ENCODE measurements at regions not wholly inside any gene's neighbourhood (a gene's known extent, or its start where the extent isn't known, plus 50 kb on each side); places are given as distances from the start of the nearest gene placed in this dataset.

GRCh38 chr21:41622831-41623548 is 115.0 kb upstream of the TMPRSS2 start:
- no peak overlapping the region for H3K4me3 ChIP-seq (replicated peaks; ENCODE audit: low read depth, low read length)
- no peaks in the 10 kb centered on the region; the same call in 1 of the 2 replicates for H3K27me3 ChIP-seq (replicated peaks; ENCODE audit: control insufficient read depth, insufficient read depth, low read length)
- DNase-seq (ENCODE audit: extremely low read depth, insufficient read length) = no peak
- no peaks in the 10 kb centered on the region for H3K36me3 ChIP-seq (ENCODE audit: control insufficient read depth, insufficient read depth, low read length)
- TF ChIP-seq, protein P1, sequence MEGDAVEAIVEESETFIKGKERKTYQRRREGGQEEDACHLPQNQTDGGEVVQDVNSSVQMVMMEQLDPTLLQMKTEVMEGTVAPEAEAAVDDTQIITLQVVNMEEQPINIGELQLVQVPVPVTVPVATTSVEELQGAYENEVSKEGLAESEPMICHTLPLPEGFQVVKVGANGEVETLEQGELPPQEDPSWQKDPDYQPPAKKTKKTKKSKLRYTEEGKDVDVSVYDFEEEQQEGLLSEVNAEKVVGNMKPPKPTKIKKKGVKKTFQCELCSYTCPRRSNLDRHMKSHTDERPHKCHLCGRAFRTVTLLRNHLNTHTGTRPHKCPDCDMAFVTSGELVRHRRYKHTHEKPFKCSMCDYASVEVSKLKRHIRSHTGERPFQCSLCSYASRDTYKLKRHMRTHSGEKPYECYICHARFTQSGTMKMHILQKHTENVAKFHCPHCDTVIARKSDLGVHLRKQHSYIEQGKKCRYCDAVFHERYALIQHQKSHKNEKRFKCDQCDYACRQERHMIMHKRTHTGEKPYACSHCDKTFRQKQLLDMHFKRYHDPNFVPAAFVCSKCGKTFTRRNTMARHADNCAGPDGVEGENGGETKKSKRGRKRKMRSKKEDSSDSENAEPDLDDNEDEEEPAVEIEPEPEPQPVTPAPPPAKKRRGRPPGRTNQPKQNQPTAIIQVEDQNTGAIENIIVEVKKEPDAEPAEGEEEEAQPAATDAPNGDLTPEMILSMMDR (IDR thresholded peaks at IDR 0.05; ENCODE audit: insufficient read depth, low read length, poor library complexity, severe bottlenecking) = no peak

DNA sequence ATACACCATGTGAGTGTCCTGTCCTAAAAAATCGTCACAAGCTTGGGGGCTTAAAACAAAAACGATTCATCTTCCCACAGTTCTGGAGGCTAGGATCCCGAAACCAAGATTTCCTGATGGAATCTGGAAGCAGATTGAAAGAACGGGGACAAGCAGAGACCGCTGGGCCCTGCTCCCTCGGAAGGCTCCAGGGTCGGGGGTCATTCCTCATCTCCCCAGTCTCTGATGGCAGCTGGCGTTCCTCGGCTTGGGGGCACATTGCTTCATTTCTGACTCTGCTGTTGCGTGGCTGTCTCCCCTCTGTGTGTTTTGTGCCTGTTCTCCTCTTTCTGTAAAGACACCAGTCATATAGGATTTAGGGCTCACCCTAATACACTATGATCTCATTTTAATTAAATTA is 114.2 kb upstream of the TMPRSS2 start:
- H3K36me3 ChIP-seq (ENCODE audit: control insufficient read depth, insufficient read depth, low read length) = no peaks in the 10 kb centered on the region
- no peak for DNase-seq (ENCODE audit: extremely low read depth, insufficient read length)
- H3K4me3 ChIP-seq (replicated peaks; ENCODE audit: low read depth, low read length) = no peak overlapping the region
- H3K27me3 ChIP-seq (replicated peaks; ENCODE audit: control insufficient read depth, insufficient read depth, low read length) = no peaks in the 10 kb centered on the region; the same call in 1 of the 2 replicates
- TF ChIP-seq, protein P1 (IDR thresholded peaks at IDR 0.05; ENCODE audit: insufficient read depth, low read length, poor library complexity, severe bottlenecking) = no peak

DNA sequence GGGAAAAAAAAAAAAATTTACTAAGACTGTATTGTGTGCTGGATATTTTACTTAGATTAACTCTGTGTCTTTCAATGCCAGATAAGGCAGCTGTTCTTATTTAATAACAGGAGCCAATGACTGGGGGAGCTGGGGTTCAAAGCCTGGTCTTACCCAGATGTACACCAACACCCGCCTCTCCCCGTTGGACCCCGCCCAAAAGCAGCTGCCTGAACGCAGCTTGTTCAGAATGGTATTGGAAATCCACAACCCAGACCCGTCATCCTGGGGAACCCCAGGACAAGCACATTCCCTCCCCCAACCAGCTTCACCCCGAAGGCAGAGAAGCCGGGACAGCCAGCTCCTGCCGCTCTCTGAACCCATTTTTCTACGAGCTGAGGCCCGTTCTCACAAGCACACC is 113.6 kb upstream of the TMPRSS2 start:
- TF ChIP-seq, protein P1 (IDR thresholded peaks at IDR 0.05; ENCODE audit: insufficient read depth, low read length, poor library complexity, severe bottlenecking) = no peak
- Histone ChIP-seq H3K36me3 (ENCODE audit: control insufficient read depth, insufficient read depth, low read length) (no peaks in the 10 kb centered on the region), H3K4me3 (replicated peaks; ENCODE audit: low read depth, low read length) (no peak overlapping the region), H3K27me3 (replicated peaks; ENCODE audit: control insufficient read depth, insufficient read depth, low read length) (no peaks in the 10 kb centered on the region; the same call in 1 of the 2 replicates)
- DNase-seq (ENCODE audit: extremely low read depth, insufficient read length) = no peak

DNA sequence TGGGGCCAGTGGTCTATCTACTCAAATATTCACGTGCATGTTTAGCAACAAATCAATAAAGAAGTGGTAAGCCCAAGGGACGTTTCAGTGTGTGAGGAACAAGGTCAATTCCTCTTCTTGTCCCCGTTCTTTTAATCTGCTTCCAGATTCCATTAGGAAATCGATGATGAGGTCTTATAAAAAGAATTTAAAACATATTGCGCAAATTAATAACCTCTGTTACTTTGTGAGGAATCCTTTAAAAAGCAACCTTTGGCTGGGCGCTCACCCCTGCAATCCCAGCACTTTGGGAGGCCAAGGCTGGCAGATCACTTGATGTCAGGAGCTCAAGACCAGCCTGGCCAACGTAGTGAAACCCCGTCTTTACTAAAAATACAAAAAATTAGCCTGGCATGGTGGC is 113.0 kb upstream of the TMPRSS2 start:
- Histone ChIP-seq H3K4me3 (replicated peaks; ENCODE audit: low read depth, low read length) (no peak overlapping the region), H3K36me3 (ENCODE audit: control insufficient read depth, insufficient read depth, low read length) (no peaks in the 10 kb centered on the region), H3K27me3 (replicated peaks; ENCODE audit: control insufficient read depth, insufficient read depth, low read length) (no peaks in the 10 kb centered on the region; the same call in 1 of the 2 replicates)
- DNase-seq (ENCODE audit: extremely low read depth, insufficient read length) = no peak
- TF ChIP-seq, protein P1 (IDR thresholded peaks at IDR 0.05; ENCODE audit: insufficient read depth, low read length, poor library complexity, severe bottlenecking) = no peak

DNA sequence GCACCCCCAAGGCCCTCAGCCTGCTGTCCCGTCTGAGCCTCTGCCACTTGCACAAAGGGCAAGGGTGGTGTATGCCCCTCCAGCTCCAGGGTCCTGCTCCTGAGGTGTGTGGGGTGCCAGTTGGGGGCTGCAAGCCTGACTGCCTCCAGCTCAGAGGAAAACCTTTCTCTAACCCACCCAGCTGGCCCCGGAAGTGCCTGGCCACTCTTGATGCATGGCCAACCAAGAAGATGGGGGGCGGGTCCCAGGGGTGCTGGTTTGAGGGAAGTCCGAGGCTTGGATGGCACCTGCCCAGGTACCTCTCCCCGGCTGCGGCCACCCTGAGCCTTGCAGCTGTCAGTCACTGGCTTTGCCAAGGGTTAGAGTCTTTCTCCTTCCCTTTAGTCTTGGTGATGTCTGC is 112.6 kb upstream of the TMPRSS2 start:
- Histone ChIP-seq H3K36me3 (ENCODE audit: control insufficient read depth, insufficient read depth, low read length) (no peaks in the 10 kb centered on the region), H3K27me3 (replicated peaks; ENCODE audit: control insufficient read depth, insufficient read depth, low read length) (no peaks in the 10 kb centered on the region; the same call in 1 of the 2 replicates), H3K4me3 (replicated peaks; ENCODE audit: low read depth, low read length) (no peak overlapping the region)
- DNase-seq (ENCODE audit: extremely low read depth, insufficient read length) = no peak
- TF ChIP-seq, protein P1 (IDR thresholded peaks at IDR 0.05; ENCODE audit: insufficient read depth, low read length, poor library complexity, severe bottlenecking) = no peak
